NCI-H2227 (cell line): ENCODE measurements at regions not wholly inside any gene's neighbourhood (a gene's known extent, or its start where the extent isn't known, plus 50 kb on each side); places are given as distances from the start of the nearest gene placed in this dataset.

Experiments
- DNase-seq: peaks from one replicate; lab custom pipeline; 2025; ENCODE audit not compliant: unreplicated experiment; lab: John Stamatoyannopoulos, UW

GRCh38 chr16:51813609-51814008, 662.5 kb upstream of the SALL1 start:
- DNase-seq: no peak

- DNase-seq: no peak
Measured at GRCh38 chr16:51812945-51813344, 661.9 kb upstream of the SALL1 start.

- no peak for DNase-seq
Measured at GRCh38 chr16:51807551-51807950, 656.5 kb upstream of the SALL1 start.

- DNase-seq: no peak
Measured at GRCh38 chr16:51801635-51802034, 650.6 kb upstream of the SALL1 start.

GRCh38 chr16:51797669-51798259, 646.7 kb upstream of the SALL1 start:
- DNase-seq: peak; percentile 13

GRCh38 chr16:51779240-51779639, 628.2 kb upstream of the SALL1 start:
- DNase-seq: no peak

- DNase-seq: no peak
Measured at GRCh38 chr16:51773071-51773890, 622.2 kb upstream of the SALL1 start.

- DNase-seq: no peak
Measured at GRCh38 chr16:51766739-51767138, 615.7 kb upstream of the SALL1 start.

- peak; percentile 36 for DNase-seq
Measured at GRCh38 chr16:51763072-51763661, 612.1 kb upstream of the SALL1 start.

- peak; percentile 80 for DNase-seq
Measured at GRCh38 chr16:51762081-51762996, 611.3 kb upstream of the SALL1 start.

GRCh38 chr16:51761001-51761400, 609.9 kb upstream of the SALL1 start:
- no peak for DNase-seq

- DNase-seq: no peak
Measured at GRCh38 chr16:51759999-51760398, 608.9 kb upstream of the SALL1 start.

- DNase-seq: no peak
Measured at GRCh38 chr16:51759329-51759728, 608.3 kb upstream of the SALL1 start.

- no peak for DNase-seq
Measured at GRCh38 chr16:51757921-51758479, 606.9 kb upstream of the SALL1 start.

GRCh38 chr16:51757505-51757904, 606.4 kb upstream of the SALL1 start:
- DNase-seq: peak; percentile 3

GRCh38 chr16:51757124-51757470, 606.0 kb upstream of the SALL1 start:
- no peak for DNase-seq

GRCh38 chr16:51756447-51757123, 605.5 kb upstream of the SALL1 start:
- DNase-seq: no peak

GRCh38 chr16:51755577-51756355, 604.7 kb upstream of the SALL1 start:
- no peak for DNase-seq

GRCh38 chr16:51755039-51755501, 604.0 kb upstream of the SALL1 start:
- no peak for DNase-seq
